T-helper 17 cell (primary cell): ENCODE measurements at regions not wholly inside any gene's neighbourhood (a gene's known extent, or its start where the extent isn't known, plus 50 kb on each side); places are given as distances from the start of the nearest gene placed in this dataset.

Experiments
- ATAC-seq: fragments of 150-1000 bp; cut with Tn5 transposase; 2 replicates; pipeline ENCODE4 v1.10.0; 2021; ENCODE audit warnings: mild to moderate bottlenecking, moderate library complexity
- DNase-seq, 3 donors: peaks; one replicate each; pipeline versions ENCODE4 v3.0.0 to v3.0.0-alpha.2; 2020 to 2021
- H3K9me3 ChIP-seq: one replicate; pipeline ENCODE4 v1.7.0; 2013; ENCODE audit warnings: low read length, mild to moderate bottlenecking; ENCODE audit not compliant: control insufficient read depth, poor library complexity, severe bottlenecking
- H3K27ac Mint-ChIP-seq: one replicate; pipeline ENCODE4 v1.8.0; 2022; ENCODE audit warnings: mild to moderate bottlenecking, moderate library complexity, mixed read lengths
- H3K27me3 Mint-ChIP-seq: one replicate; pipeline ENCODE4 v1.8.0; 2022; ENCODE audit warnings: mixed read lengths
- H3K36me3 Mint-ChIP-seq: one replicate; pipeline ENCODE4 v1.8.0; 2022; ENCODE audit warnings: low read depth, mixed read lengths
- H3K4me1 Mint-ChIP-seq: one replicate; pipeline ENCODE4 v1.8.0; 2022; ENCODE audit warnings: mild to moderate bottlenecking, mixed read lengths
- H3K4me3 Mint-ChIP-seq: one replicate; pipeline ENCODE4 v1.8.0; 2022; ENCODE audit warnings: mild to moderate bottlenecking, moderate library complexity, mixed read lengths

GRCh38 chr2:78024996-78025395 is 502.8 kb upstream of the LRRTM4 start:
- DNase-seq (no peak), ATAC-seq (no peak)
- Mint-ChIP-seq H3K27me3 (no peaks in the 10 kb centered on the region), H3K27ac (no peak overlapping the region), H3K4me3 (no peak overlapping the region), H3K4me1 (no peaks in the 10 kb centered on the region), H3K36me3 (no peaks in the 10 kb centered on the region)
- no peaks in the 10 kb centered on the region for H3K9me3 ChIP-seq

GRCh38 chr2:78029392-78029995 is 507.3 kb upstream of the LRRTM4 start:
- H3K4me3 Mint-ChIP-seq, result no peak overlapping the region
- H3K27me3 Mint-ChIP-seq, result no peaks in the 10 kb centered on the region
- no peaks in the 10 kb centered on the region for H3K4me1 Mint-ChIP-seq
- no peak overlapping the region for H3K27ac Mint-ChIP-seq
- DNase-seq (no peak), ATAC-seq (no peak)
- no peaks in the 10 kb centered on the region for H3K36me3 Mint-ChIP-seq
- no peaks in the 10 kb centered on the region for H3K9me3 ChIP-seq

GRCh38 chr2:78034706-78035105 is 512.5 kb upstream of the LRRTM4 start:
- Mint-ChIP-seq H3K27me3 (no peaks in the 10 kb centered on the region), H3K27ac (no peak overlapping the region), H3K4me1 (no peaks in the 10 kb centered on the region), H3K36me3 (no peaks in the 10 kb centered on the region), H3K4me3 (no peak overlapping the region)
- H3K9me3 ChIP-seq, result no peaks in the 10 kb centered on the region
- no peak for ATAC-seq
- no peak for DNase-seq

GRCh38 chr2:78035804-78036203 is 513.6 kb upstream of the LRRTM4 start:
- H3K27me3 Mint-ChIP-seq, result no peaks in the 10 kb centered on the region
- H3K27ac Mint-ChIP-seq, result no peak overlapping the region
- no peak overlapping the region for H3K4me3 Mint-ChIP-seq
- no peaks in the 10 kb centered on the region for H3K9me3 ChIP-seq
- DNase-seq, result no peak
- no peaks in the 10 kb centered on the region for H3K4me1 Mint-ChIP-seq
- no peak for ATAC-seq
- H3K36me3 Mint-ChIP-seq, result no peaks in the 10 kb centered on the region

- Mint-ChIP-seq H3K27me3 (no peaks in the 10 kb centered on the region), H3K4me3 (no peak overlapping the region), H3K27ac (no peak overlapping the region), H3K36me3 (no peaks in the 10 kb centered on the region), H3K4me1 (no peaks in the 10 kb centered on the region)
- peaks cover 6% of the 10 kb centered on the region for H3K9me3 ChIP-seq
- DNase-seq, result no peak
- no peak for ATAC-seq
These were observed 529.3 kb upstream of the LRRTM4 start for GRCh38 chr2:78051480-78051879.

- DNase-seq, result no peak
- no peak for ATAC-seq
- H3K4me1 Mint-ChIP-seq, result no peaks in the 10 kb centered on the region
- no peak overlapping the region for H3K4me3 Mint-ChIP-seq
- H3K27me3 Mint-ChIP-seq, result no peaks in the 10 kb centered on the region
- no peaks in the 10 kb centered on the region for H3K36me3 Mint-ChIP-seq
- H3K9me3 ChIP-seq, result peaks cover 3% of the 10 kb centered on the region
- no peak overlapping the region for H3K27ac Mint-ChIP-seq
These were observed 534.8 kb upstream of the LRRTM4 start for GRCh38 chr2:78056976-78057375.

- Mint-ChIP-seq H3K27ac (no peak overlapping the region), H3K4me3 (no peak overlapping the region), H3K36me3 (no peaks in the 10 kb centered on the region), H3K27me3 (no peaks in the 10 kb centered on the region), H3K4me1 (no peaks in the 10 kb centered on the region)
- ATAC-seq, result no peak
- no peaks in the 10 kb centered on the region for H3K9me3 ChIP-seq
- DNase-seq, result no peak
These were observed 539.1 kb upstream of the LRRTM4 start for GRCh38 chr2:78061301-78061700.

- DNase-seq (no peak), ATAC-seq (no peak)
- no peaks in the 10 kb centered on the region for H3K36me3 Mint-ChIP-seq
- H3K4me1 Mint-ChIP-seq, result no peaks in the 10 kb centered on the region
- no peaks in the 10 kb centered on the region for H3K27me3 Mint-ChIP-seq
- no peak overlapping the region for H3K4me3 Mint-ChIP-seq
- H3K27ac Mint-ChIP-seq, result no peak overlapping the region
- H3K9me3 ChIP-seq, result no peaks in the 10 kb centered on the region
These were observed 539.6 kb upstream of the LRRTM4 start for GRCh38 chr2:78061732-78062131.

- Mint-ChIP-seq H3K4me3 (no peak overlapping the region), H3K36me3 (no peaks in the 10 kb centered on the region), H3K27me3 (no peaks in the 10 kb centered on the region), H3K27ac (no peak overlapping the region), H3K4me1 (no peaks in the 10 kb centered on the region)
- H3K9me3 ChIP-seq, result no peaks in the 10 kb centered on the region
- no peak for DNase-seq
- no peak for ATAC-seq
These were observed 541.3 kb upstream of the LRRTM4 start for GRCh38 chr2:78063246-78064020.

GRCh38 chr2:78065366-78065765 is 543.2 kb upstream of the LRRTM4 start:
- H3K9me3 ChIP-seq, result no peaks in the 10 kb centered on the region
- Mint-ChIP-seq H3K4me1 (no peaks in the 10 kb centered on the region), H3K27ac (no peak overlapping the region), H3K36me3 (no peaks in the 10 kb centered on the region), H3K4me3 (no peak overlapping the region), H3K27me3 (no peaks in the 10 kb centered on the region)
- ATAC-seq (no peak), DNase-seq (no peak)

GRCh38 chr2:78068808-78069207 is 546.6 kb upstream of the LRRTM4 start:
- no peak for DNase-seq

GRCh38 chr2:78070693-78071092 is 548.5 kb upstream of the LRRTM4 start:
- H3K9me3 ChIP-seq, result peaks cover 3% of the 10 kb centered on the region
- no peaks in the 10 kb centered on the region for H3K27me3 Mint-ChIP-seq
- no peak overlapping the region for H3K4me3 Mint-ChIP-seq
- DNase-seq (no peak), ATAC-seq (no peak)
- H3K4me1 Mint-ChIP-seq, result no peaks in the 10 kb centered on the region
- H3K36me3 Mint-ChIP-seq, result no peaks in the 10 kb centered on the region
- no peak overlapping the region for H3K27ac Mint-ChIP-seq

More at GRCh38 chr2:78068808-78069207, 546.6 kb upstream of the LRRTM4 start:
- Mint-ChIP-seq H3K4me3 (no peak overlapping the region), H3K36me3 (no peaks in the 10 kb centered on the region), H3K4me1 (no peaks in the 10 kb centered on the region), H3K27ac (no peak overlapping the region), H3K27me3 (no peaks in the 10 kb centered on the region)
- peaks cover 3% of the 10 kb centered on the region for H3K9me3 ChIP-seq
- ATAC-seq, result no peak

GRCh38 chr2:78077633-78078032 is 555.5 kb upstream of the LRRTM4 start:
- Mint-ChIP-seq H3K27ac (no peak overlapping the region), H3K4me1 (no peaks in the 10 kb centered on the region), H3K36me3 (no peaks in the 10 kb centered on the region), H3K4me3 (no peak overlapping the region), H3K27me3 (no peaks in the 10 kb centered on the region)
- DNase-seq (no peak), ATAC-seq (no peak)
- H3K9me3 ChIP-seq, result peaks cover 10% of the 10 kb centered on the region

- Mint-ChIP-seq H3K4me1 (no peaks in the 10 kb centered on the region), H3K4me3 (no peak overlapping the region), H3K36me3 (no peaks in the 10 kb centered on the region), H3K27me3 (no peaks in the 10 kb centered on the region), H3K27ac (no peak overlapping the region)
- DNase-seq (no peak), ATAC-seq (no peak)
- peaks cover 10% of the 10 kb centered on the region for H3K9me3 ChIP-seq
These were observed 560.4 kb upstream of the LRRTM4 start for GRCh38 chr2:78082555-78082954.
